Spleen (tissue), 11 donors: ENCODE measurements at regions not wholly inside any gene's neighbourhood (a gene's known extent, or its start where the extent isn't known, plus 50 kb on each side); places are given as distances from the start of the nearest gene placed in this dataset.
A peak's percentile ranks its signal among the peaks of the same experiment; 100 is the strongest.
"Not testable (repeated sequence)": the region's sequence is repeated elsewhere in the genome, so short reads cannot be mapped to it uniquely, and the experiment has no call there.

Experiments used
- DNase-seq: peaks from one replicate; pipeline ENCODE4 v3.0.0-alpha.2; 2020
- H3K27ac ChIP-seq, 8 donors: fragments of 200-600 bp; sonication (generic) in 7 of 8; 1 replicate in 4 of 8; 2 replicates in 4 of 8; pipeline versions ENCODE4 v1.5.0 to v1.8.0; 2016 to 2021; ENCODE audit warnings: inconsistent platforms in 4 of 8, mild to moderate bottlenecking in 4 of 8, moderate library complexity in 1 of 8
- H3K27me3 ChIP-seq, 7 donors: fragments of 200-600 bp; sonication (generic) in 6 of 7; replicated peaks in 1 of 7; 1 replicate in 4 of 7; 2 replicates in 3 of 7; pipeline versions ENCODE4 v1.5.0 to v1.8.0; 2016 to 2021; ENCODE audit warnings: inconsistent platforms in 3 of 7, mild to moderate bottlenecking in 1 of 7
- H3K36me3 ChIP-seq, 6 donors: fragments of 200-600 bp; sonication (generic) in 5 of 6; 1 replicate in 4 of 6; 2 replicates in 2 of 6; pipeline versions ENCODE4 v1.5.0 to v1.8.0; 2016 to 2021; ENCODE audit warnings: inconsistent platforms in 2 of 6
- H3K4me1 ChIP-seq, 6 donors: fragments of 200-600 bp; sonication (generic) in 5 of 6; 1 replicate in 3 of 6; 2 replicates in 3 of 6; pipeline versions ENCODE4 v1.5.0 to v1.8.0; 2016 to 2021; ENCODE audit warnings: inconsistent platforms in 3 of 6
- H3K4me3 ChIP-seq, 8 donors: fragments of 200-600 bp; sonication (generic) in 7 of 8; 1 replicate in 4 of 8; 2 replicates in 4 of 8; pipeline versions ENCODE4 v1.5.0 to v1.8.0; 2016 to 2021; ENCODE audit warnings: inconsistent platforms in 4 of 8, mild to moderate bottlenecking in 4 of 8, moderate library complexity in 2 of 8
- H3K9me3 ChIP-seq, 8 donors: fragments of 200-600 bp; sonication (generic) in 7 of 8; 1 replicate in 4 of 8; 2 replicates in 4 of 8; pipeline versions ENCODE4 v1.5.0 to v1.8.0; 2016 to 2021; ENCODE audit warnings: inconsistent platforms in 4 of 8
- CTCF ChIP-seq, 11 experiments: fragments of 200-600 bp in 7 of 11; fragments of 450-650 bp in 4 of 11; sonication (generic) in 4 of 11; IDR thresholded peaks in 8 of 11; conservative IDR thresholded peaks in 3 of 11; 1 replicate in 7 of 11; 2 replicates in 4 of 11; pipeline versions ENCODE4 v1.4.0 to v1.8.0; 2016 to 2021; ENCODE audit warnings: antibody characterized with exemption in 11 of 11, inconsistent platforms in 4 of 11, mild to moderate bottlenecking in 1 of 11
- POLR2A ChIP-seq, 3 donors: fragments of 450-650 bp; IDR thresholded peaks; one replicate each; pipeline ENCODE4 v1.5.1; 2017; ENCODE audit warnings: antibody characterized with exemption in 3 of 3, mild to moderate bottlenecking in 1 of 3
- POLR2AphosphoS5 ChIP-seq, 3 donors: sonication (generic); formaldehyde crosslinking; IDR thresholded peaks; one replicate each; pipeline ENCODE4 v1.5.1; 2017; ENCODE audit warnings: antibody characterized with exemption in 3 of 3
- WGBS, 5 donors: extraction: QIAGEN DNeasy Blood & Tissue Kit in 3 of 5; methylation state at CpG; one replicate each; pipeline versions ENCODE4 v1.1.5 to v1.1.7; 2013 to 2018; 5-methylcytosine and 5-hydroxymethylcytosine counted together
- intact Hi-C: fragments of 100-400 bp; cut with DNase I; formaldehyde crosslinking; loops from one replicate; pipeline ENCODE4 v1.15.0; 2023; ENCODE audit warnings: low total_unique reads
- donor health status: healthy with polysubstance abuse.
- donor health status: DM: no; HTN: no; CAD: no; lungs with moderate emphysema.
- donor health status: DM: no; HTN: no; CAD: no.
- donor health status: Bipolar disorder and iron deficiency.
- donor health status: healthy.
- donor health status: DM: no; HTN: no; CAD: no.
- donor health status: DM: yes; HTN: yes; CAD: no.

GRCh38 chr10:71015674-71016073 lies 127.3 kb upstream of the PCBD1 start:
- H3K27ac ChIP-seq: no peak overlapping the region
- DNase-seq: no peak
- WGBS, 5 donors: 23 to 50% (median 49%) methylated on average over 7 of the region's 7 CpGs
- intact Hi-C loops: no loop called here
- H3K4me3 ChIP-seq: no peak overlapping the region
- H3K36me3 ChIP-seq: no peaks in the 10 kb centered on the region
- no peaks in the 10 kb centered on the region for H3K4me1 ChIP-seq
- TF ChIP-seq CTCF (IDR thresholded peaks at IDR 0.05 in 8 of 11, conservative IDR thresholded peaks at IDR 0.05 in 3 of 11): no peak
- TF ChIP-seq POLR2A (IDR thresholded peaks at IDR 0.05): no peak
- no peak for TF ChIP-seq POLR2AphosphoS5 (IDR thresholded peaks at IDR 0.05)
- peaks cover 0 to 3% (median 0%) of the 10 kb centered on the region in 8 donors for H3K9me3 ChIP-seq
- peaks cover 0 to 3% (median 0%) of the 10 kb centered on the region in 7 donors for H3K27me3 ChIP-seq

GRCh38 chr10:71020061-71020460 lies 131.7 kb upstream of the PCBD1 start:
- peaks cover 0 to 20% (median 7%) of the 10 kb centered on the region in 8 donors for H3K9me3 ChIP-seq
- DNase-seq, H3K4me1 ChIP-seq, H3K36me3 ChIP-seq, intact Hi-C loops, H3K4me3 ChIP-seq, H3K27me3 ChIP-seq, H3K27ac ChIP-seq: not testable (repeated sequence)
- WGBS, 5 donors: 85 to 100% (median 91%) methylated on average over 1 of the region's 1 CpG

- Histone ChIP-seq H3K36me3 (no peaks in the 10 kb centered on the region), H3K4me1 (no peaks in the 10 kb centered on the region), H3K27ac (no peak overlapping the region), H3K27me3 (no peaks in the 10 kb centered on the region), H3K9me3 (peaks cover 0 to 20% (median 7%) of the 10 kb centered on the region in 8 donors), H3K4me3 (no peak overlapping the region)
- TF ChIP-seq POLR2AphosphoS5 (IDR thresholded peaks at IDR 0.05) (no peak), CTCF (IDR thresholded peaks at IDR 0.05 in 8 of 11, conservative IDR thresholded peaks at IDR 0.05 in 3 of 11) (no peak)
- intact Hi-C loops: no loop called here
- 90 to 100% (median 97%) methylated on average over 3 of the region's 3 CpGs for WGBS, 5 donors
- peak; percentile 6 for DNase-seq
These were observed 133.0 kb upstream of the PCBD1 start for GRCh38 chr10:71021402-71021801.

DNA sequence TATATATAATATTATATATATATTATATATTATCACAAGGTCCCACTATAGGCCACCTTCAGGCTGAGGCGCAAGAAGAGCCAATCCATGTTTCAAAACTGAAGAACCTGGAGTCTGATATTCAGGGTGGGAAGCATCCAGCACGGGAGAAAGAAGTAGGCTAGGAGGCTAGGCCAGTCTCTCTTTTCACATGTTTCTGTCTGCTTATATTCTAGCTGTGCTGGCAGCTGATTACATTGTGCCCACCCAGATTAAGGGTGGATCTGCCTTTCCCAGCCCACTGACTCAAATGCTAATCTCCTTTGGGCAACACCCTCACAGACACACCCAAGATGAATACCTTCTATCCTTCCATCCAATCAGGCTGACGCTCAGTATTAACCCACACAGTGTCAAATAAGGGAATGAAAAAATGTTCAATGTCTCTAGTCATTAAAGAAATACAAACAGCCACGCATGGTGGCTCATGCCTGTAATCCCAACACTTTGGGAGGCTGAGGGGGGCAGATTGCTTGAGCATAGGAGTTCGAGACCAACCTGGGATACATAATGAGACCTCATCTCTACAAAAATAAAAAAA lies 135.4 kb upstream of the PCBD1 start:
- TF ChIP-seq CTCF (IDR thresholded peaks at IDR 0.05 in 8 of 11, conservative IDR thresholded peaks at IDR 0.05 in 3 of 11) (no peak), POLR2AphosphoS5 (IDR thresholded peaks at IDR 0.05) (no peak), POLR2A (IDR thresholded peaks at IDR 0.05) (no peak)
- intact Hi-C loops: no loop called here
- no peak for DNase-seq
- H3K9me3 ChIP-seq: peaks cover 0 to 20% (median 7%) of the 10 kb centered on the region in 8 donors
- no peak overlapping the region for H3K27ac ChIP-seq
- 84 to 93% (median 91%) methylated on average over 5 of the region's 5 CpGs for WGBS, 5 donors
- no peaks in the 10 kb centered on the region for H3K27me3 ChIP-seq
- no peak overlapping the region for H3K4me3 ChIP-seq
- no peaks in the 10 kb centered on the region for H3K4me1 ChIP-seq
- H3K36me3 ChIP-seq: no peaks in the 10 kb centered on the region

DNA sequence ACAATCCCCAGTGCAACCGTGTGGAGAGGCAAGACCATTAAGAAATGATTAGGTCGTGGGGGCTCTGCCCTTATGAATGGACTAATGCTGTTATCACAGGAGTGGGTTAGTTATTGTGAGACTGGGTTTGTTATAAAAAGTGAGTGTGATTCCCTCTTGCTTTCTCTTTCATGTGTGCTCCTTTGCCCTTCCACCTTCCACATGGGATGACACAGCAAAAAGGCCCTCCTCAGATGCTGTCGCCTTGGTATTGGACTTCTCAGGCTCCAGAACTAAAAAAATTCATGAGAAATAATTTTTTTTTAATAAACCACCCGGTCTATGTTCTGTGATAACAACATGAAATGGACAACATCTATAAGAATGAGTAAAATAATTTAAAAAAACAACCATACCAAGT lies 136.1 kb upstream of the PCBD1 start:
- no peak overlapping the region for H3K27ac ChIP-seq
- H3K27me3 ChIP-seq: no peaks in the 10 kb centered on the region
- 68 to 91% (median 79%) methylated on average over 4 of the region's 4 CpGs for WGBS, 5 donors
- TF ChIP-seq CTCF (IDR thresholded peaks at IDR 0.05 in 8 of 11, conservative IDR thresholded peaks at IDR 0.05 in 3 of 11): no peak
- no peak for TF ChIP-seq POLR2AphosphoS5 (IDR thresholded peaks at IDR 0.05)
- TF ChIP-seq POLR2A (IDR thresholded peaks at IDR 0.05): no peak
- peaks cover 0 to 20% (median 7%) of the 10 kb centered on the region in 8 donors for H3K9me3 ChIP-seq
- no peak for DNase-seq
- intact Hi-C loops: no loop called here
- H3K4me1 ChIP-seq: no peaks in the 10 kb centered on the region
- H3K36me3 ChIP-seq: no peaks in the 10 kb centered on the region
- H3K4me3 ChIP-seq: no peak overlapping the region
